T-helper 17 cell (primary cell): ENCODE measurements at regions not wholly inside any gene's neighbourhood (a gene's known extent, or its start where the extent isn't known, plus 50 kb on each side); places are given as distances from the start of the nearest gene placed in this dataset.

Experiments
- ATAC-seq: fragments of 150-1000 bp; cut with Tn5 transposase; 2 replicates; pipeline ENCODE4 v1.10.0; 2021; ENCODE audit warnings: mild to moderate bottlenecking, moderate library complexity
- DNase-seq, 3 donors: peaks; one replicate each; pipeline versions ENCODE4 v3.0.0 to v3.0.0-alpha.2; 2020 to 2021
- H3K9me3 ChIP-seq: one replicate; pipeline ENCODE4 v1.7.0; 2013; ENCODE audit warnings: low read length, mild to moderate bottlenecking; ENCODE audit not compliant: control insufficient read depth, poor library complexity, severe bottlenecking
- H3K27ac Mint-ChIP-seq: one replicate; pipeline ENCODE4 v1.8.0; 2022; ENCODE audit warnings: mild to moderate bottlenecking, moderate library complexity, mixed read lengths
- H3K27me3 Mint-ChIP-seq: one replicate; pipeline ENCODE4 v1.8.0; 2022; ENCODE audit warnings: mixed read lengths
- H3K36me3 Mint-ChIP-seq: one replicate; pipeline ENCODE4 v1.8.0; 2022; ENCODE audit warnings: low read depth, mixed read lengths
- H3K4me1 Mint-ChIP-seq: one replicate; pipeline ENCODE4 v1.8.0; 2022; ENCODE audit warnings: mild to moderate bottlenecking, mixed read lengths
- H3K4me3 Mint-ChIP-seq: one replicate; pipeline ENCODE4 v1.8.0; 2022; ENCODE audit warnings: mild to moderate bottlenecking, moderate library complexity, mixed read lengths

- H3K36me3 Mint-ChIP-seq = no peaks in the 10 kb centered on the region
- no peak overlapping the region for H3K27ac Mint-ChIP-seq
- DNase-seq = no peak
- no peaks in the 10 kb centered on the region for H3K4me1 Mint-ChIP-seq
- peaks cover 6% of the 10 kb centered on the region for H3K27me3 Mint-ChIP-seq
- H3K9me3 ChIP-seq = no peaks in the 10 kb centered on the region
- ATAC-seq = no peak
- no peak overlapping the region for H3K4me3 Mint-ChIP-seq
Observed at GRCh38 chr1:99560207-99561040, 85.5 kb upstream of the PALMD start.

DNA sequence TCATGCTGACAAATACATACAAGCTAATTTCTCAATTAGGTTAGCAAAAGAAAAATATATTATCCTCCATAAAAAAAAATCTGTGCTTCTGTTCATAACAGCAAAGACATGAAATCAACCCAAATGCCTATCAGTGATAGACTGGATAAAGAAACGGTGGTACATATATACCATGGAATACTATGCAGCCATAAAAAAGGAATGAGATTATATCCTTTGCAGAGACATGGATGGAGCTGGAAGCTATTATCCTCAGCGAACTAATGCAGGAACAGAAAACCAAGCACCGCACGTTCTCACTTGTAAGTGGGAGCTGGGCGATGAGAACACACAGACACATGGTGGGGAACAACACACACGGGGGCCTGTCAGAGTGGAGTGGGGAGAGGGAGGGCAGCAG, 84.0 kb upstream of the PALMD start:
- DNase-seq (no peak), ATAC-seq (no peak)
- no peaks in the 10 kb centered on the region for H3K4me1 Mint-ChIP-seq
- H3K36me3 Mint-ChIP-seq = no peaks in the 10 kb centered on the region
- no peaks in the 10 kb centered on the region for H3K9me3 ChIP-seq
- H3K27me3 Mint-ChIP-seq = peaks cover 14% of the 10 kb centered on the region
- no peak overlapping the region for H3K4me3 Mint-ChIP-seq
- no peak overlapping the region for H3K27ac Mint-ChIP-seq

- no peak overlapping the region for H3K27ac Mint-ChIP-seq
- DNase-seq (no peak), ATAC-seq (no peak)
- H3K9me3 ChIP-seq = no peaks in the 10 kb centered on the region
- peaks cover 9% of the 10 kb centered on the region for H3K27me3 Mint-ChIP-seq
- peaks cover 3% of the 10 kb centered on the region for H3K4me1 Mint-ChIP-seq
- H3K4me3 Mint-ChIP-seq = no peak overlapping the region
- no peaks in the 10 kb centered on the region for H3K36me3 Mint-ChIP-seq
Observed at GRCh38 chr1:99565606-99566289, 80.2 kb upstream of the PALMD start.

- Mint-ChIP-seq H3K4me1 (peaks cover 3% of the 10 kb centered on the region), H3K27me3 (peaks cover 9% of the 10 kb centered on the region), H3K27ac (no peak overlapping the region), H3K36me3 (no peaks in the 10 kb centered on the region), H3K4me3 (no peak overlapping the region)
- ATAC-seq (no peak), DNase-seq (no peak)
- no peaks in the 10 kb centered on the region for H3K9me3 ChIP-seq
Observed at GRCh38 chr1:99566290-99567021, 79.5 kb upstream of the PALMD start.

- H3K9me3 ChIP-seq = no peaks in the 10 kb centered on the region
- Mint-ChIP-seq H3K27ac (no peak overlapping the region), H3K27me3 (peaks cover 19% of the 10 kb centered on the region), H3K36me3 (no peaks in the 10 kb centered on the region), H3K4me3 (no peak overlapping the region), H3K4me1 (peaks cover 3% of the 10 kb centered on the region)
- ATAC-seq = no peak
- DNase-seq = no peak
Observed at GRCh38 chr1:99570486-99571089, 75.3 kb upstream of the PALMD start.

DNA sequence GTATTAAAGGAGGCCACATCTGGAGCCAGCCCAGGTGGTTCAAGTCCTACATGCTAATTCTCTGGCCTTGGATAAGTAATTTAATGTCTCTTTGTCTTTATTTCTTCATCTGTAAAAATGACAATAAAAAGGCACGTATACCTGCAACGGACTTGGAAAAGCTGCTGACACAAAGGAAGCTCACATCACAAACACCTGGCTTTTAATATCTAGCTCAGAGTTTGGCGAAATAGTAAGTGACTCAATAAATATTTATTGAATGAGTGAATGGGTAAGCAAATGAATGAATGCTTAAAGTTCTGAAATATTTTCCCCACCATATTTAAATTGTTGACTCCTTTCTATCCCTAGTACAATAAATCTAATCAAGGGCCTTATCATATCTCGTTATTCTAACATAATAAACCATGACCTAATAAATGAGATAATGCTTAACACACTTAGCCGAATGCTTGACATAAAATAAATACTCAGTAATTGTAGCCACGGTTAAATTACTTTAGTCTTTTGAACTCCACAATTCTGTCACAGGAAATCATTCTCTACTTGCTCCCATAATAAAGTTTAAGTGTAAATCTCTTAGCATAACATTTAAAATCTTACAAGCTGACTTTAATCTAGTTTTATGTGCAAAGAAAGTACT, 74.7 kb upstream of the PALMD start:
- no peak for ATAC-seq
- no peak for DNase-seq
- no peaks in the 10 kb centered on the region for H3K9me3 ChIP-seq
- no peak overlapping the region for H3K27ac Mint-ChIP-seq
- H3K4me1 Mint-ChIP-seq = peaks cover 3% of the 10 kb centered on the region
- H3K4me3 Mint-ChIP-seq = no peak overlapping the region
- peaks cover 19% of the 10 kb centered on the region for H3K27me3 Mint-ChIP-seq
- H3K36me3 Mint-ChIP-seq = no peaks in the 10 kb centered on the region

DNA sequence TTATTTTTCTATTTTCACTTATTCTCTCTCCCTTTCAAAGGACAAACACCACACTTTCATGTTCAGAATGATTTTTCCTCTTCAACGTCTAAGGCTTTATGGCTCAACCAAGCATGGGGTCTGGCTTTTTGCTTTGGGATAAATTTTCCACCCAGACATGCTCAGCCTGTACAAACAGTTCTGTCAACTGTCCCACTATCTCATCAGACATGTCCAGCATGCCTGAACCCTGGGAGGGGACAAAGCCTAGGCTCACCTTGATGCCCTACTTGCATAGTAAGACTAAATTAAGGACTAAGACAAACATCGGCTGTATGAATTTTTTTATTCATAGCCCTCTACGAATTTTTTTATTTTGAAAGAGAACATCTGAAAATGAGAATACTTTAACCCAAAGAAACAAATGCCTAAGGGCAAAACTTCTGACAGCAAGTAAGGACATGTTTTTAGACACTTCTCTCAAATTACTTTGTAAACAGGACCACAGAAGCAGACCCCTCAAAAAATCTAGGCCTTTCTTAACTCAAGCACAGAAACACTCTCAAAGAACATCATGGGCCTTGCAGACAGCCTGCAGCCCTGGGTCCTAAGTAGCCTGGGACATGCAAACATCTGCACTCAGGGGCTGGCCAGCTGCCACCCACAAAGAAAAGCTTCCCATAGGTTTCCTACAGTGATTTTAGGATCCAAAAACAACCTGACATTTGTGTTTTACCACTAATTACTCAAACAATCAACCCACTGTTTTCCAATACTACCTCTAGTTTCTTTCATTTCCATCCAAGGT, 72.3 kb upstream of the PALMD start:
- Mint-ChIP-seq H3K27me3 (peaks cover 11% of the 10 kb centered on the region), H3K4me1 (peaks cover 3% of the 10 kb centered on the region), H3K4me3 (no peak overlapping the region), H3K27ac (no peak overlapping the region), H3K36me3 (no peaks in the 10 kb centered on the region)
- ATAC-seq (no peak), DNase-seq (no peak)
- no peaks in the 10 kb centered on the region for H3K9me3 ChIP-seq

DNA sequence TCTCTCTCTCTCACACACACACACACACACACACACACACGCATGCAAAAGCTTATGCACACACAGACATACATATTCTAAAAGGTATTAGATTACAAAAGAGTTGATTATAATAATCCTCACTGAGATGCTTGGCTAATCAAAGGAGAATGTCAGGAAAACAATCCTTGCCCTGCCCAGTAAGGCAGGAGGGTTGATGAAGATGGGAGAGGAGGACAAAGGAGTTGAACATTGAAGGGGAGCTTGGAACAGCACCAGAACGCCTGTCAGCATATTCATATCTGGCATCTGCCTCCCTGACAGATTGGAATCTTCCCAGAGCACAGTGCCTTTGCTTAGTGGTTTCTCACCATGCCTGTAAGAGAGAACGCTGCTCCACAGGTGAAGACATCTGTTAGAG, 68.6 kb upstream of the PALMD start:
- Mint-ChIP-seq H3K4me1 (no peaks in the 10 kb centered on the region), H3K4me3 (no peak overlapping the region), H3K27ac (no peak overlapping the region), H3K27me3 (peaks cover 23% of the 10 kb centered on the region), H3K36me3 (no peaks in the 10 kb centered on the region)
- no peak for DNase-seq
- H3K9me3 ChIP-seq = no peaks in the 10 kb centered on the region
- ATAC-seq = no peak

GRCh38 chr1:99579691-99580172, 66.2 kb upstream of the PALMD start:
- Mint-ChIP-seq H3K4me1 (no peaks in the 10 kb centered on the region), H3K36me3 (no peaks in the 10 kb centered on the region)

GRCh38 chr1:99580451-99580850, 65.5 kb upstream of the PALMD start:
- ATAC-seq = no peak
- Mint-ChIP-seq H3K4me1 (no peaks in the 10 kb centered on the region), H3K4me3 (no peak overlapping the region), H3K36me3 (no peaks in the 10 kb centered on the region), H3K27ac (no peak overlapping the region), H3K27me3 (peaks cover 13% of the 10 kb centered on the region)
- no peak for DNase-seq
- H3K9me3 ChIP-seq = no peaks in the 10 kb centered on the region

More at GRCh38 chr1:99579691-99580172, 66.2 kb upstream of the PALMD start:
- H3K27me3 Mint-ChIP-seq = peaks cover 14% of the 10 kb centered on the region
- no peaks in the 10 kb centered on the region for H3K9me3 ChIP-seq
- no peak overlapping the region for H3K27ac Mint-ChIP-seq
- ATAC-seq = no peak
- no peak for DNase-seq
- H3K4me3 Mint-ChIP-seq = no peak overlapping the region

GRCh38 chr1:99587008-99587407, 58.9 kb upstream of the PALMD start:
- no peaks in the 10 kb centered on the region for H3K36me3 Mint-ChIP-seq
- H3K4me3 Mint-ChIP-seq = no peak overlapping the region
- DNase-seq (no peak), ATAC-seq (no peak)
- no peaks in the 10 kb centered on the region for H3K9me3 ChIP-seq
- no peaks in the 10 kb centered on the region for H3K4me1 Mint-ChIP-seq
- no peak overlapping the region for H3K27ac Mint-ChIP-seq
- peaks cover 24% of the 10 kb centered on the region for H3K27me3 Mint-ChIP-seq

DNA sequence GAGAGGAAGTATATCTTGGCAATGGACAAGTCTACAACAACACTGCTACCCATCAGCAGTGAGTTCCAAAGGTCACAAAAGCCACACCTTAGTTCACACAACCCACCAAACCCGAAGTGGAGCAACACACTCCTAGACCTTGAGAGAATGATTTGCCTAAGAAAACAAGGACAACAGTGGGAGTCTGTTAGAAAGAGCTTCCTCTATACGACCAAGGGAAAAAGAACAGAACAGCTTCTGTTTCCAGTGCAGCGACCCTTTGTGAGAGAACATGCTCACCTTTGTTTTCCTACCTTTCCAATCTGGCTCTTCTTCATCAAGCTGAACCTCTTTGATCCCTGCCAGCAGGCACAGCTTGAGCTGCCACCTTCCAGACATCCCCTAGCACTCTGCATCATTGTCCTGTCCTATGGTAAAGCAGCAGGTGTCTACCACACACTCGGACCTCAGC, 56.7 kb upstream of the PALMD start:
- Mint-ChIP-seq H3K27ac (no peak overlapping the region), H3K27me3 (peaks cover 27% of the 10 kb centered on the region), H3K36me3 (no peaks in the 10 kb centered on the region), H3K4me1 (no peaks in the 10 kb centered on the region), H3K4me3 (no peak overlapping the region)
- ATAC-seq (no peak), DNase-seq (no peak)
- no peaks in the 10 kb centered on the region for H3K9me3 ChIP-seq
